Activated CD8-positive, alpha-beta memory T cell treated with anti-CD3 and anti-CD28 coated beads, Interleukin-2, amount 50 U/mL, for 24 hours (primary cell): ENCODE measurements at regions not wholly inside any gene's neighbourhood (a gene's known extent, or its start where the extent isn't known, plus 50 kb on each side); places are given as distances from the start of the nearest gene placed in this dataset.

Source experiments
- DNase-seq: peaks from one replicate; pipeline ENCODE4 v3.0.0-alpha.2; 2020; ENCODE audit errors: extremely low read depth

DNA sequence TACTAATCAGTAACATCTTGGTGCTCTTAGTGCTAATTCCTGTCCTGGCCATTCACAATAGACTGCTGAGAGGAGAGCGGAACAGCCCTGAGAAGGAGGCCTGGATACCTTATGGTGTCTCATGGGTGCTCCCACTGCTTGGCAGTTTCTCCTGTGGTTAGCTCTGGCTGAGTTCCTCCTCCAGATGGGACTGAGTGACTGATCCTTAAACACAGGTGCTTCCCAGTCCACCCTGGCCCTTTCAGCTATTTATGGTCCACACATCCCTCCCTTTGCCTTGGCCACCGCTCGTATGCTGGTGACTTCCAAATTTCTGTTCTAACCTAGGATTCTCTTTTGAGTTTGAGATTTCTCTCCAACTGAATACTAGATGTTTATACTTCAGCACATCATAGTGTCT is 157.0 kb upstream of the CACNA1E start:
- no peak for DNase-seq

DNA sequence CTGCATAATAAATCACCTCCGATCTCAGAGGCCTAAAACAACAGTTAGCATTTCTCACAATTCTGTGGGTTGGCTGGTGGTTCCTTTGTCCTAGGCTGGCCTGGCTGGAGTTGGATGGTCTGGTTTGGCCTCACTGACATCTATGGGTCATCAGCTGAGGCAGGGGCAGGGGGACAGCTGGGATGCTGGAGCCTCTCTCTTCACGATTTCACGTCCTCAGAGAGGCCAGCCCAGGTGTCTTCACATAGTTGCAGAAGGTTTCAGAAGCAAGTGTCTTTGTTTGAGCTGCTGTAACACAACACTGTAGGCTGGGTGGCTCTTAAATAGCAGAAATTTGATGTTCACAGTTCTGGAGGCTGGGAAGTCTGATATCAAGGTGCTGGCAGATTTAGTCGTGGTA is 155.5 kb upstream of the CACNA1E start:
- no peak for DNase-seq

GRCh38 chr1:181334724-181335123 is 148.6 kb upstream of the CACNA1E start:
- no peak for DNase-seq

DNA sequence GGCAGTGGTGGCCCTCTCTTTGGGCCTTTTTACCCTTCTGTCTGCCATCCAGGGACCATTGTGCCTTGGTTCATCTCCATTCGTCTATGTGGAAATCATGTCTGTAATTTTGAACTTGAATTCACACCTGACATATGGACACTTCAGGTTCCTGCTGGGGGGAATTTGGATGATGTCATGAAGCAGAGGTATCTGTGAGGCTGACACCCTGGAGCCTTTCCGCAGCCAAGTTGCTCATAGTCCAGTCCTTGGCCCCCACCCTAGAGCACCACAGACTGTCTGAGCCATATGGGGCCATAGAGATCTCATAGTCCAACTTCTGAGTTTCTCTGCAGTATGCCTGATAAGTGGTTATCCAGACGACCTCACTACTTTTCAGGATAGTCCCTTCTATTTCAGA is 147.7 kb upstream of the CACNA1E start:
- no peak for DNase-seq

- DNase-seq = no peak
Measured at GRCh38 chr1:181341026-181341632, 142.2 kb upstream of the CACNA1E start.

GRCh38 chr1:181344091-181344490 is 139.2 kb upstream of the CACNA1E start:
- no peak for DNase-seq

DNA sequence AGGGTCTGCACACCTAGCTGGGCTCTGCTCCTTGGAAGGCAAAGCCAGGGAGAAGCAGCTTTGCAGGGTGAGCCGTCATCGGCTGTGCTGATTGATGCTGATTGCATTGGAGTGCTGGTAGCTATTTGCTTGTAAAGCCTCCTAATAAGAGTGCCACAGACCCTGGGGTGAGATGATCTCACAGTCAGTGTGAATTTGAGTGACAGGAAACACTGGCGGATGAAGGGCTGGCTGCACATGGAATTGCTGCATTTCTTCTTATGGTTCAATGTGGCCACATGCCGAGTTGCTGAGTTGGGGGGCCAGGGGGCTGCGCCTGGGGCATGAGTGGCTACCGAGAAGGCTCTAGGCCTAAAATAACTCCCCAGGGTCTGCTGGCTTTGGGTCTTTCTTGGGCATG is 138.2 kb upstream of the CACNA1E start:
- no peak for DNase-seq

GRCh38 chr1:181347495-181348390 is 135.6 kb upstream of the CACNA1E start:
- DNase-seq = no peak

DNA sequence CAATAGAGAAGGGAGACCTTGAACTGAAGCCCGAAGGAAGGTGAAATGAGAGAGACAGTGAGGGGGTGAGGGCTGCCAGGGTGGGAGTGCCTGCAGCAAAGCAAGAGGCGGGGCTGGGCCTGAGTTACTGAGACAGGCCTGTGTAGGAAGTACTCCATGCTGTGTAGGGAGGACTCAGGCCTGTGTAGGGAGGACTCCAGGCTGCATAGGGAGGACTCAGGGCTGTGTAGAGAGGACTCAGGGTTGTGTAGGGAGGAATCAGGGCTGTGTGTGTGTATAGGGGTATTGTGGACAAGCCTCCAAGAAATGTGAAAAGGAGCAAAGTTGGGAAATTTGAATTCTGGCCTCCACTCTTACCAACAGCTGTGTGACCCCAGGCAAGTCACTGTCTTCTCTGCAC is 133.8 kb upstream of the CACNA1E start:
- DNase-seq = no peak

- DNase-seq = no peak
Measured at GRCh38 chr1:181350131-181350530, 133.2 kb upstream of the CACNA1E start.

GRCh38 chr1:181351740-181352139 is 131.6 kb upstream of the CACNA1E start:
- DNase-seq = no peak

DNA sequence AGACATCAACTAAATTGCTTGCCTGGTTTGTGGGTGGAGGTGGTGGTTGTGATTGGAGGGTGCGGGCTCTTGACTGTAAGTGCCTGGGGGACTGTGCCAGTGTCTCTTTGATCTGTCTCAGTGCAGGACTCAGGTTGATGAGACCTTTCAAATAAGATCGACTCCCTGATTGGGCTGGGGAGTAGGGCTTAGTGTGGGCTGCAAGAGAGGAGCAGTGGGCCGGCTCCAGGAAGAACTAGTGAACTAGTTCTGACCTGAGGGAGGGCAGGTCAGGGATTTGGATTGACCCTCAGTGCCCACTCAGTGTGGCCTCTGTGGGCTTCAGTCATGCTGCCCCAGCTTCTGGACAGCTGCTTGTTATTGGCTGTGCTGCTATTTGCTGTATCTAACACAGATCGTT is 130.6 kb upstream of the CACNA1E start:
- DNase-seq = no peak

DNA sequence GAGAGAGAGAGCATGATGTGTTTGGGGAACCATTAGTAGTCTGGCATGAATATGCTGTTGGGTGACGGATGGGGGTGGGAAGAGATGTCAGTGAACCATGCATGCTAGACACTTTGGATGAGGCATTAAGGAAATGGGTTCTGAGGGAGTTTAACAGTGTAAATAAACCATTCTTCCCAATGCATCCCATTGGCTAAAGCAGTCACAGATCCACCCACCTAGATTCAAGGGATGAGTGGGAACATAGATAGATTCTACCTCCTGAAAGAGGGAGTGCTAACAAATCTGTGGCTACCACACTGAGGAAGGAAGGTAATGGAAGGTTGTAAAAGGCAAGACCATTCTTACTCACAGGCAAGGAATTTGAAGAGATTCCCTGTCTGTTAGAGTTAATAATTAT is 129.8 kb upstream of the CACNA1E start:
- DNase-seq = no peak

DNA sequence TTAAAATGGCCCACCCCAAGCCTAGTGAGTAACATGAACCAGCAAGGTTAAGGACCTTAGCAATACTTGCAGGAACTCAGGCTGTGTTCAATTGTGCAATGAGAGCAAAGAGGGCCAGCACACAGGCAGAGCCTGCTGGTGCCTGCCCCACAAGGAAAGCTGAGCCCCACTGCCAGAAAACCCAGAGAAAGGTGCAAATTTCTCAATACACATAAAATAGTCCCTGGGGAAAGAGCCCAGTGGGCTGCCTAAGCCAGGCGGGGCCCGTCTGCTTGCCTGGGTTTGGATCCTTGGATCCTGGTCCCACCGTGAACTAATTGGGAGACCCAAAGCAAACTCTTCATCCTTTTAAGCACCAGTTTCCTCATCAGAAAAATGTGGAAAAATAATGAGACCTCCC is 128.5 kb upstream of the CACNA1E start:
- DNase-seq = no peak

GRCh38 chr1:181356505-181357340 is 126.6 kb upstream of the CACNA1E start:
- DNase-seq = no peak

DNA sequence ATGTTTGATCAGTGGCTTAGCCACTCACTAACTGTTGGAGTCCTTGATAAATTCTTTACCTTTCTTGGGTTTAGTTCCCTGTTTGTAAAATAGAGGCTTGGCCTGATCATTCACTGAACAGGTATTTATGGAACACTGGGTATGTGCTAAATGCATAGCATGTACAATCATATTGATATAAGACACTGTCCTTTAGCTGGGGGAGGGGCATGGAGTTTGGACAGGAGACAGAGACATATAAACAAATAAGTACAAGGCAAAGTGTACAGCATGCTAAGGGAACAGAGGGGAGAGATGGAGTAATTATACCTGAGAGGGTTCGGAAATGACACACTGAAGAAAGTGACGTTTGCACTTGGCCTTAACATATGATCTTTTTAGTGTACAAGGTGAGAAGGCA is 124.3 kb upstream of the CACNA1E start:
- DNase-seq = no peak

DNA sequence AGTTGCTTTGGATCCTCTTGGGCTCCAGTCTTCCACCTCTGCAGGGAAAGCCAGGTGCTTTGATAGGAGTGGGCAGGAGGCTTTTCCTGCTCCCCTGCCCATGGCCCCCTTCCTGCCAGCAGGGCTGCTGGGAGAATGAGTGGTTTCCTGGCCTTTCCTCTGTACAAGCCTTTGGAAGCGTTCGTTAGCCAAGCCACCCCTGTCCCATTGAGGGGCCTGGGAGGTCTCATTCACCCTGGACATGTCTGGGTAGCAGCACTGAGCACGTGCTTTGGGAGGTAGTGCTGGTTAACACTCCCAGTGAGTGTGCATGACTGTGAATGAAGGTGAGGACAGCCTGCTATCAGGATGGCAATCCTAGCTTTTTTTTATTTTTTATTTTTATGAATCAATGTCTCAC is 118.5 kb upstream of the CACNA1E start:
- no peak for DNase-seq

DNA sequence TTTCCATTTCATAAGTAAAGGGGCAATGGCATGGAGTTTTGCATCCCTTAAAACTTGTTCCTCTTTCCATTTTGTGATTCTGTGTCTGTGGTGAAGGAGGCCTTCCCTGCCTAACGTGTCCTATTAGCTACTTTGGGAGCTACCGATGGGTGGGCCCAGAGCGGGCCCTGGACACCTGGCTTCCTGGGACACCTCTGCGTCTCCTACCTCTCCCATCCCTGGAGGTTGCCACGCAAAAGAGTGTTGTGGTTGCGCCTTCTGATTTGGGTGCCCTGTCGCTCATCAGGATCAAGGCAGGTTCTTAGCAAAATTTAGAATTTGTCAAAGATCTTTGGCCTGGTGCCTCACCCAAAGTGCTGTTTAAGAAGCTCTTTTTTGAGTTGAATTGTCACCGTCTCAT is 116.4 kb upstream of the CACNA1E start:
- no peak for DNase-seq

DNA sequence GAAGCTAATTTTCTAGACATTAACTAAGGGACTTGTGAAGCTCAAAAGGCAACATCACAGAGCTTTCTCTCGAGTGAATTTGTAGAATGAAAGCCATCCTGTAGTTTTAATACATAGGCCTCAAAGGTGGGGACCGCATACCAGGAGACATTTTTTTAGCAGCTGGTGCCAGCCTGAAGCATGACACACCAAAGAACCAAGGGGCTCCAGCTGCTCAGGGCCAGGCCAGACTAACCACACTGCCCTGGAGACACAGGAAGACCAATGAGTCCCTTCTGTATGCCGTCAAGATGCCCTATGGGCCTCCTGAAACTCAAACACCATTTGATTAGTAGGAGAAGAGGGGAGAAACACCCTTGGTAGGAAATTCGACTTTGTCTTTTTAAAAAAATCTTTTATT is 113.9 kb upstream of the CACNA1E start:
- no peak for DNase-seq

DNA sequence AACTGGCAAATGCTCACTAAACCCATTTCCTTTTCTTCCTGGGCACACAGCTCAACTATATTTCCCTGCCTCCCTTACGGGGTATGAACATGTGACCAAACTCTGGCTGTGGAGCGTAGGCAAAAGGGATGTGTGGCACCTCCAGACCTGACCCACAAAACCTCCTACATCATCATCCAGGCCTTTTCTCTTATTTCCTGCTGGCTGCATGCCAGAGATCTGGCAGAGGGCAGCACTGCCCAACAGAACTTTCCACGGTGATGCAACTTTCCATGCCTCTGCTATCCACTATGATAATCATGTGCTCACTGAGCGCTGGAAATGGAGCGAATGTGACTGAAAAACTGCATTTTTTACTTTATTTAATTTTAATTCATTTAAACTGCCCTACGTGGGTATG is 99.6 kb upstream of the CACNA1E start:
- no peak for DNase-seq

GRCh38 chr1:181386340-181386739 is 97.0 kb upstream of the CACNA1E start:
- DNase-seq = no peak

- DNase-seq = no peak
Measured at GRCh38 chr1:181386951-181387350, 96.4 kb upstream of the CACNA1E start.

DNA sequence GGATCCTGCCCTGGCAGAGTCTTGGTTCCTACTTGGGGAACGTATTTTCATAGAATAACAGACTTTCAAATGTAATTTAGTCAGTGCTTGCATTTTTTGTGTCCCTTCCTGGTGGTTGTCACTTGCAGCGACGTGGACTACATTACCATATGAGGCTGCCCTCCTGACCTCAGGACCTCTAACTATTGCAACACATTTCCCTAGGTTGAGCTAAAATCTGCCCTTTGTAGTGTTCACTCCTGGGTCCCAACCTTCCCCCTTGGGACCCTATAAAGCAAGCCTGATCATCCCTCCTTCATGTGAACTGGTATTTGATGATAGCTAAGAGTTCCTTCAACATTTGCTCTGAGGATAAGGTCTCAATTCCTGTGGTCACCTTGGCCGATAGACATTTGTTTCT is 95.6 kb upstream of the CACNA1E start:
- no peak for DNase-seq
